A549 (cell line): ENCODE measurements at regions not wholly inside any gene's neighbourhood (a gene's known extent, or its start where the extent isn't known, plus 50 kb on each side); places are given as distances from the start of the nearest gene placed in this dataset.
"Not testable (repeated sequence)": the region's sequence is repeated elsewhere in the genome, so short reads cannot be mapped to it uniquely, and the experiment has no call there.

Experiments used
- ATAC-seq, 2 experiments: fragments of 200-7000 bp in 1 of 2; fragments of >200 bp in 1 of 2; cut with Nextera tagmentation in 1 of 2; cut with Tn5 transposase in 1 of 2; 3 replicates each; pipeline versions ENCODE4 v1.8.0 to v1.9.1; 2018 to 2020; ENCODE audit warnings: mild to moderate bottlenecking in 1 of 2, moderate library complexity in 1 of 2
- CTCF ChIA-PET: fragments of 300-600 bp; sonication (Branson Sonifier 250); formaldehyde crosslinking; extraction: SDS; loops from one replicate; lab custom pipeline; 2021; ENCODE audit warnings: antibody characterized with exemption, inconsistent platforms; lab: Yijun Ruan, JAX
- POLR2A ChIA-PET: fragments of 350-600 bp; formaldehyde crosslinking; extraction: SDS; loops from one replicate; lab custom pipeline; 2021; ENCODE audit warnings: antibody characterized with exemption, inconsistent platforms; lab: Yijun Ruan, JAX
- DNase-seq, 2 experiments: peaks; one replicate each; pipeline versions ENCODE4 v3.0.0 to v3.0.0-alpha.2; 2011 to 2016; ENCODE audit warnings: low read depth in 1 of 2, low spot score in 1 of 2
- FAIRE-seq: peaks from 2 replicates; lab custom pipeline; 2011; peaks lifted over from hg19 to GRCh38; lab: Jason Lieb, UNC
- H3K27ac ChIP-seq, 2 experiments: fragments of >200 bp; sonication (Bioruptor Twin); formaldehyde crosslinking; 3 replicates each; pipeline ENCODE4 v1.5.1; 2016 to 2017
- H3K4me1 ChIP-seq: fragments of >200 bp; sonication (Bioruptor Twin); formaldehyde crosslinking; 3 replicates; pipeline ENCODE4 v1.6.1; 2016
- H3K4me2 ChIP-seq: fragments of >200 bp; sonication (Bioruptor Twin); formaldehyde crosslinking; 3 replicates; pipeline ENCODE4 v1.6.1; 2016
- H3K4me3 ChIP-seq: fragments of >200 bp; sonication (Bioruptor Twin); formaldehyde crosslinking; 3 replicates; pipeline ENCODE4 v1.5.1; 2016
- H3K9me3 ChIP-seq: fragments of >200 bp; sonication (Bioruptor Twin); formaldehyde crosslinking; 3 replicates; pipeline ENCODE4 v1.6.1; 2016
- FOSL2 ChIP-seq, 2 experiments: fragments of 450-650 bp in 1 of 2; fragments of >200 bp in 1 of 2; sonication (Bioruptor Twin) in 1 of 2; formaldehyde crosslinking; IDR thresholded peaks; 2 replicates each; pipeline versions ENCODE4 v1.5.0 to v1.6.1; 2016 to 2020; ENCODE audit warnings: mild to moderate bottlenecking in 1 of 2, moderate library complexity in 1 of 2
- HDAC2 ChIP-seq: fragments of 200-600 bp; sonication (generic); IDR thresholded peaks from 2 replicates; pipeline ENCODE4 v1.6.1; 2016
- HEYL ChIP-seq: fragments of 250-450 bp; sonication (Bioruptor Pico); IDR thresholded peaks from 2 replicates; pipeline ENCODE4 v1.8.0; 2021; ENCODE audit warnings: mild to moderate bottlenecking, moderate library complexity
- HOXA7 ChIP-seq: fragments of 250-450 bp; sonication (Bioruptor Pico); IDR thresholded peaks from 2 replicates; pipeline ENCODE4 v1.5.0; 2020; ENCODE audit warnings: mild to moderate bottlenecking, moderate library complexity
- MAZ ChIP-seq: fragments of 150-350 bp; IDR thresholded peaks from 2 replicates; pipeline ENCODE4 v1.6.1; 2014; ENCODE audit warnings: antibody characterized with exemption, low read depth, low read length, borderline replicate concordance
- MYC ChIP-seq: IDR thresholded peaks from 2 replicates; pipeline ENCODE4 v1.6.1; 2012; ENCODE audit warnings: mild to moderate bottlenecking, inconsistent platforms, low read length, improper control_type of control experiment, borderline replicate concordance
- NPAS2 ChIP-seq: fragments of 250-450 bp; sonication (Bioruptor Pico); IDR thresholded peaks from 2 replicates; pipeline ENCODE4 v1.8.0; 2022; ENCODE audit warnings: mild to moderate bottlenecking, moderate library complexity, borderline replicate concordance
- NR3C1 ChIP-seq: fragments of >200 bp; sonication (Bioruptor Twin); formaldehyde crosslinking; IDR thresholded peaks from 3 replicates; pipeline ENCODE4 v1.6.1; 2017
- PHF8 ChIP-seq: fragments of 200-600 bp; sonication (generic); IDR thresholded peaks from 2 replicates; pipeline ENCODE4 v1.6.1; 2016; ENCODE audit warnings: low read depth, mild to moderate bottlenecking, antibody characterized with exemption, moderate library complexity, borderline replicate concordance
- POLR2A ChIP-seq: IDR thresholded peaks from 2 replicates; pipeline ENCODE4 v1.6.1; 2012; ENCODE audit warnings: mild to moderate bottlenecking, low read length
- POLR2AphosphoS2 ChIP-seq: conservative IDR thresholded peaks from 2 replicates; pipeline ENCODE4 v1.6.1; 2012; ENCODE audit warnings: low read length, improper control_type of control experiment, inconsistent platforms
- RAD21 ChIP-seq, 2 experiments: fragments of >200 bp in 1 of 2; sonication (Bioruptor Twin) in 1 of 2; formaldehyde crosslinking in 1 of 2; IDR thresholded peaks in 1 of 2; conservative IDR thresholded peaks in 1 of 2; 2 replicates in 1 of 2; 3 replicates in 1 of 2; pipeline ENCODE4 v1.6.1; 2012 to 2018; ENCODE audit warnings: inconsistent platforms in 1 of 2
- RARB ChIP-seq: fragments of 250-450 bp; sonication (Bioruptor Pico); IDR thresholded peaks from 2 replicates; pipeline ENCODE4 v1.8.0; 2021; ENCODE audit warnings: mild to moderate bottlenecking, moderate library complexity
- RCOR1 ChIP-seq: fragments of 150-350 bp; IDR thresholded peaks from 2 replicates; pipeline ENCODE4 v1.6.1; 2014; ENCODE audit warnings: antibody characterized with exemption, low read length, low read depth
- RNF2 ChIP-seq: fragments of 200-600 bp; sonication (generic); IDR thresholded peaks from 2 replicates; pipeline ENCODE4 v1.6.1; 2016; ENCODE audit warnings: low read depth, mild to moderate bottlenecking, antibody characterized with exemption, moderate library complexity, borderline replicate concordance
- SMC3 ChIP-seq: fragments of >200 bp; sonication (Bioruptor Twin); formaldehyde crosslinking; IDR thresholded peaks from 3 replicates; pipeline ENCODE4 v1.6.1; 2018; ENCODE audit warnings: inconsistent platforms
- SREBF2 ChIP-seq: fragments of 450-650 bp; IDR thresholded peaks from 2 replicates; pipeline ENCODE4 v1.6.1; 2014; ENCODE audit warnings: mild to moderate bottlenecking, moderate library complexity
- ZC3H11A ChIP-seq: fragments of 450-650 bp; IDR thresholded peaks from 2 replicates; pipeline ENCODE4 v1.6.1; 2014; ENCODE audit warnings: antibody characterized with exemption, mild to moderate bottlenecking
- ZSCAN20 ChIP-seq: fragments of 250-450 bp; sonication (Bioruptor Pico); IDR thresholded peaks from 2 replicates; pipeline ENCODE4 v1.8.0; 2022; ENCODE audit warnings: mild to moderate bottlenecking, moderate library complexity
- WGBS: methylation state at CpG from one replicate; pipeline ENCODE4 v1.1.6; 2017; ENCODE audit errors: missing lambda C conversion rate; 5-methylcytosine and 5-hydroxymethylcytosine counted together
- TF ChIP-seq, protein P1 (sequence below): fragments of >200 bp; sonication (Bioruptor Twin); formaldehyde crosslinking; IDR thresholded peaks from 3 replicates; pipeline ENCODE4 v1.6.1; 2016
- TF ChIP-seq, protein P2 (sequence below): IDR thresholded peaks from 2 replicates; pipeline ENCODE4 v1.6.1; 2012
- TF ChIP-seq, protein P3 (sequence below): fragments of 250-450 bp; sonication (Bioruptor Pico); IDR thresholded peaks from 2 replicates; pipeline ENCODE4 v1.5.0; 2020; ENCODE audit warnings: low read depth, mild to moderate bottlenecking, moderate library complexity

DNA sequence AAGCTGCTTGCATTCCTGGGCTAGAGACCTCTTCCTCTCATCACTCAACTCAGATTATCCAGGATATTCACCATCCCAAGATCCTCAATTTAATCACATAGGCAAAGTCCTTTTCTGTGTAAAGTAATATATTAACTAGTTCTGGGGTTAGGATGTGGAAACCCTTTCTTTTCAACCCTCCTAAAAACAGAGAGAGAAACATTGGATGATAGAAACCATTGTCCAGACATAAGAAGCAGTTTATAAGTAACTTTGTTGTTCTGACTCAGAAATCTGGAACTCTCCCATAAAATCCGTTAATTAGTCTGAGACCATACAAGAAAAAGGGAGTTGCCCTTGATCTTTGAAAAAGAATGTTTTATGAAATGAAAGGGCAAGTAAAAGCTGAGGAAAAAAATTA, 817.1 kb upstream of the CDH9 start:
- FAIRE-seq (peak; percentile 36), ATAC-seq (no peak), DNase-seq (peak in 1 of 2 experiments; percentile 43)
- Histone ChIP-seq H3K27ac (peak overlapping the region; percentile 51 to 80; a peak in 4 of 6 replicates), H3K4me1 (peaks cover 19% of the 10 kb centered on the region), H3K4me3 (no peak overlapping the region), H3K4me2 (peak overlapping the region; percentile 48), H3K9me3 (no peaks in the 10 kb centered on the region)
- POLR2A ChIA-PET: no interaction called here
- 0% methylated on average over 1 of the region's 1 CpG for WGBS
- CTCF ChIA-PET: no interaction called here
- no peak for TF ChIP-seq MYC
- TF ChIP-seq HEYL (CRISPR knock-in tag): no peak
- TF ChIP-seq PHF8: no peak
- no peak for TF ChIP-seq RARB
- TF ChIP-seq SMC3: no peak
- TF ChIP-seq HDAC2: no peak
- no peak for TF ChIP-seq RCOR1
- no peak for TF ChIP-seq ZSCAN20 (CRISPR knock-in tag)
- TF ChIP-seq, protein P1, sequence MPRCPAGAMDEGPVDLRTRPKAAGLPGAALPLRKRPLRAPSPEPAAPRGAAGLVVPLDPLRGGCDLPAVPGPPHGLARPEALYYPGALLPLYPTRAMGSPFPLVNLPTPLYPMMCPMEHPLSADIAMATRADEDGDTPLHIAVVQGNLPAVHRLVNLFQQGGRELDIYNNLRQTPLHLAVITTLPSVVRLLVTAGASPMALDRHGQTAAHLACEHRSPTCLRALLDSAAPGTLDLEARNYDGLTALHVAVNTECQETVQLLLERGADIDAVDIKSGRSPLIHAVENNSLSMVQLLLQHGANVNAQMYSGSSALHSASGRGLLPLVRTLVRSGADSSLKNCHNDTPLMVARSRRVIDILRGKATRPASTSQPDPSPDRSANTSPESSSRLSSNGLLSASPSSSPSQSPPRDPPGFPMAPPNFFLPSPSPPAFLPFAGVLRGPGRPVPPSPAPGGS: no peak
- no peak for TF ChIP-seq POLR2AphosphoS2

DNA sequence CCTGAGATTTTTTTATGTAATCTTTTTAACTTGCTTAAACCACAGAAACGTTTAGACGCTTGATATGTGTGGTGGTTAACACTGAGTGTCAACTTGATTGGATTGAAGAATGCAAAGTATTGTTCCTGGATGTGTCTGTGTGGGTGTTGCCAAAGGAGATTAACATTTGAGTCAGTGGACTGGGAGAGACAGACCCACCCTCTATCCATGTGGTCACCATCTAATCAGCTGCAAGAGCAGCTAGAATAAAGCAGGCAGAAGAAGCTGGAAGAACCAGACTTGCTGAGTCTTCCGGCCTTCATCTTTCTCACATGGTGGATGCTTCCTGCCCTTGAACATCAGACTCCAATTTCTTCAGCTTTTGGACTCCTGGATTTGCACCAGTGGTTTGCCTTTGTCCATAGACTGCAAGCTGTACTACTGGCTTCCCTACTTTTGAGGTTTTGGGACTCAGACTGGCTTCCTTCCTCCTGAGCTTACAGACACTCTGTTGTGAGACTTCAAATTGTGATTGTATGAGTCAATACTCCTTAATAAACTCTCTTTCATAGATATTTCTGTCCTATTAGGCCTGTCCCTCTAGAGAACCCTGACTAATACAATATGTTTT, 816.0 kb upstream of the CDH9 start:
- Histone ChIP-seq H3K9me3 (no peaks in the 10 kb centered on the region), H3K4me1 (peaks cover 19% of the 10 kb centered on the region)
- CTCF ChIA-PET: interaction anchor here (0.6 kb wide), 1 partner anchor 204 kb away, joined by 3 read pairs; no protein-coding TSS in a partner anchor
- TF ChIP-seq, protein P2, sequence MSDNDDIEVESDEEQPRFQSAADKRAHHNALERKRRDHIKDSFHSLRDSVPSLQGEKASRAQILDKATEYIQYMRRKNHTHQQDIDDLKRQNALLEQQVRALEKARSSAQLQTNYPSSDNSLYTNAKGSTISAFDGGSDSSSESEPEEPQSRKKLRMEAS: no peak
- TF ChIP-seq HEYL (CRISPR knock-in tag): no peak
- TF ChIP-seq SREBF2: no peak
- TF ChIP-seq FOSL2 (IDR thresholded peaks at IDR 0.05): no peak
- no peak for TF ChIP-seq FOSL2 (CRISPR knock-in tag; IDR thresholded peaks at IDR 0.05)
- no peak for TF ChIP-seq ZC3H11A
- no peak for TF ChIP-seq NR3C1
- no peak for TF ChIP-seq POLR2A
- TF ChIP-seq, protein P3, sequence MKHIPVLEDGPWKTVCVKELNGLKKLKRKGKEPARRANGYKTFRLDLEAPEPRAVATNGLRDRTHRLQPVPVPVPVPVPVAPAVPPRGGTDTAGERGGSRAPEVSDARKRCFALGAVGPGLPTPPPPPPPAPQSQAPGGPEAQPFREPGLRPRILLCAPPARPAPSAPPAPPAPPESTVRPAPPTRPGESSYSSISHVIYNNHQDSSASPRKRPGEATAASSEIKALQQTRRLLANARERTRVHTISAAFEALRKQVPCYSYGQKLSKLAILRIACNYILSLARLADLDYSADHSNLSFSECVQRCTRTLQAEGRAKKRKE (CRISPR knock-in tag): no peak
- TF ChIP-seq RNF2: no peak
- TF ChIP-seq HOXA7 (CRISPR knock-in tag): no peak
- TF ChIP-seq MAZ: no peak
- no peak for TF ChIP-seq RAD21 (conservative IDR thresholded peaks at IDR 0.05 in 1 of 2, IDR thresholded peaks at IDR 0.05 in 1 of 2)
- TF ChIP-seq, all 56 proteins: peak for 0
- FAIRE-seq (no peak), DNase-seq (no peak), ATAC-seq (no peak)
- H3K4me3 ChIP-seq: no peak overlapping the region
- H3K4me2 ChIP-seq: no peak overlapping the region
- POLR2A ChIA-PET: no interaction called here
- 68% methylated on average over 3 of the region's 3 CpGs for WGBS
- peak overlapping the region; percentile 51 to 80; a peak in 4 of 6 replicates for H3K27ac ChIP-seq

DNA sequence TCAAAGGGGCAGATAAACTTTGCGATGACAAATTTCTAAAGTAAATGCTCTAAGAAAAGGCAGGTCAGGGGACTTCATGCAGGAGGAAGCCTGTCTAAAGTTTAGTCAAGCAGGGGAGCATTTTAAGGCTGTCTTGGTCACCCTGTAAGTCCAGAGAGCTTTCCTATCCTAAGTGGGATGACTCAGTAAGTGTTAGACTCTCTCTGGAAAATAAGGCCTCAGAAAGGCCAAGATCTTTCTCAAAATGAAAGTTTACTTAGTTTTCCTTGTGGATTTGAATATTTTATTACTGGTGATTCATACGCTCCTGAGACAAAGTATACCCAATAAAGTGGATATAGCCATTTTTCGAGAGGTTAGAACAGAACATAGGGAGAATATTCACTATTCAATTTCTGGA, 806.9 kb upstream of the CDH9 start:
- no peak overlapping the region for H3K27ac ChIP-seq
- ATAC-seq: no peak
- H3K4me1 ChIP-seq: no peaks in the 10 kb centered on the region
- CTCF ChIA-PET: no interaction called here
- no peak for TF ChIP-seq NPAS2 (CRISPR knock-in tag)
- TF ChIP-seq, all 56 proteins: peak for 0
- DNase-seq (no peak), FAIRE-seq (no peak)
- POLR2A ChIA-PET: no interaction called here
- no peak overlapping the region for H3K4me2 ChIP-seq
- 0 out of 3 replicates have a peak, but pooled peaks cover 3% of the 10 kb centered on the region for H3K9me3 ChIP-seq
- 62% methylated on average over 3 of the region's 3 CpGs for WGBS
- H3K4me3 ChIP-seq: no peak overlapping the region

DNA sequence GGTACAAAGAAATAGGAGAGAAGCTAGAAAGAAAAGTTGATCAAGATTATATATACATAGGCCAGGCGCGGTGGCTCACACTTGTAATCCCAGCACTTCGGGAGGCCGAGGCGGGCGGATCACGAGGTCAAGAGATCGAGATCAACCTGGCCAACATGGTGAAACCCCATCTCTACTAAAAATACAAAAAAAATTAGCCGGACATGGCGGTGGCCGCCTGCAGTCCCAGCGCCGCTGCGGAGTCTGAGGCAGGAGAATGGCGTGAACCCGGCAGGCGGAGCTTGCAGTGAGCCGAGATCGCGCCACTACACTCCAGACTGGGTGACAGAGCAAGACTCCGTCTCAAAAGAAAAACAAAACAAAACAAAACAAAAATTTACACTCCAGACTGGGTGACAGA, 798.3 kb upstream of the CDH9 start:
- POLR2A ChIA-PET, CTCF ChIA-PET, DNase-seq, ATAC-seq, H3K4me1 ChIP-seq, H3K9me3 ChIP-seq, H3K4me2 ChIP-seq, FAIRE-seq, H3K4me3 ChIP-seq, H3K27ac ChIP-seq: not testable (repeated sequence)
- WGBS: 83% methylated on average over 20 of the region's 21 CpGs
